GM21825 (cell line): ENCODE measurements at regions not wholly inside any gene's neighbourhood (a gene's known extent, or its start where the extent isn't known, plus 50 kb on each side); places are given as distances from the start of the nearest gene placed in this dataset.

Source experiments
- ATAC-seq: cut with Tn5 transposase; IDR thresholded peaks from one replicate; pipeline ENCODE4 v1.9.1; 2021; ENCODE audit warnings: mild to moderate bottlenecking, moderate library complexity; ENCODE audit not compliant: unreplicated experiment

DNA sequence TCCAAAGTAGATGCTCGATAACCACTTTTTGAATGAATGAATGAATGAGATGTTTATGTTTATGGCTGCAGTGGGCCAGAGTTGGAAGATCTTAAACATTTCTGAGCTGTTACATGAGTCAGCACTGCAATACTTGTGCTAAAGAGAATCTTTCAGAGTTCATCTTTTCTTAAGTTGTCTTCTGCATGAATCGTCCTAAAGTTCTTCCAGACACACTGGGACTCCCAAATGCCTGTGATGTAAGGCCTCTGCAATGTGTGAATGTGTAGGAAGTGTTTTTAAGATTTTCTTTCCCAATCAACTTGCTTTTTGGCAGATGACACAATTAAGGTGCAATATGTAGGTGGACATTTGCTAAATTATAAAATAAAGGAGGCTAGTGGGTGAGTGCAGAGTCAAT is 50.3 kb upstream of the TRIM9 start:
- no peak for ATAC-seq

DNA sequence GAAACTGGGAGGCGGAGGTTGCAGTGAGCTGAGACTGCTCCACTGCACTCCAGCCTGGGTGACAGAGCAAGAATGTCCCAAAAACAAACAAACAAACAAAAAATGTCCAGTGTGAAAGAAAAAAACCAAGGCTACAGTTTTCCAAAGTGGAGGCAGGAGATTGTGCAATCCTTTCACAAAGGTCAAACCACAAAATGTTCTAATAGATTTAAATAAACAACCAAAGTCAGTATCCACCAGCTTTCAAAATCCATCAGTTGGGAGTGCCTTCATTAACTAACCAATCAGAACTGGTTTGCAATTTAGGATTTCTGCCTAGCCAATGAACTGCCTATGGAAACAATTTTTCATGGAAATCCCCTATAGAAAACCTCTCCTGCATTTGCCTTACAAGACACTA is 52.3 kb upstream of the TRIM9 start:
- no peak for ATAC-seq

DNA sequence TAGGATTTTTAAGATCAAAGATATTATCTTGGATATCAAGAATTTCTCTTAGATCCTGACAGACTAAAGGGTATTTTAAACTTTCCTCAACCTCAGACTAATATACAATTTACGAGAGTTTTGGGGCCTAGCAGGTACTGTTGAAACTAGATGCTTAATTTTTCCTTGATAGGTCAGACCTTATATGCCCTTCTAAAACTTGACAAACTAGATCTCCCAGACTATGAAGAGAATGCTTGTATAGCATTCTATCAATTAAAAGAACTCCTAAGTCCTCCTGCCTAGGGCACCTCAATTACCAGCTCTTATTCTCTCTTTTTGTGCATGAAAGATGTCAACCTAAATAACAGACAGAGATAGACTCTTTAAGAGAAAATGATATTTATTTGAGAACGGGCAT is 60.4 kb upstream of the TRIM9 start:
- no peak for ATAC-seq

DNA sequence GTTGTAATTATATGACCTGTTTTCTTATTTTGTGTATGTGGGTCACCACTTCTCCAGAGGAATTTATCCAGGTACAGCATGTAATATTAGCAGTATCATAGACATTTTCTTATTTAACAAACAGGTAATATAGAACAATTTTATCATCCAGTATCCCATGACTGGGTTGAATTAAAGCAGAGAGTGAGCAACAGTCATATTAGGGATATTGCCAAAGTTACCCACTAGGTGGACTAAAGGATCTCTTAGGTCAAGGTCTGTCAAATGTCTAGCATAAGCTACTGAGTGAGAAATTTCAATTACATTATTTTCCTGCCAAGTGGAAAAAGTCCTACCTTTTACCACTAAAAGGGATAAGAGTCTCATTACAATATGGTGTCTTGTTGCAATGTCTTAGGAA is 62.1 kb upstream of the TRIM9 start:
- peak; percentile 55 for ATAC-seq

DNA sequence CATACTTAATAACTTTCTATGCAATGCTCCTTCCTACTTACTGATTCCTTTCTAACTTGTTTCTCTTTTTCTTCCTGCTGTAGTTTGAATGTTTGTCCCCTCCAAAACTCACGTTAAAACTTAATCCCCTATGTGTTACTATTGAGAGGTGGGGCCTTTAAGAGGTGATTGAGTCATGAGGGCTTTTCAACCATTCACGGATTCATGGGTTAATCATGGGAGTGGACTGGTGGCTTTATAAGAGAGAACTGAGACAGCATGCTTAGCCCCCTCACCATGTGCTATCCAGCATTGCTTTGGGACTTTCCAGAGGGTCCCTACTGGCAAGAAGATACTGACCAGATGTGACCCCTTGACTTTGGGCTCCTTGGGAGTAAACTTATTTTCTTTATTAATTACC is 66.0 kb upstream of the TRIM9 start:
- no peak for ATAC-seq

DNA sequence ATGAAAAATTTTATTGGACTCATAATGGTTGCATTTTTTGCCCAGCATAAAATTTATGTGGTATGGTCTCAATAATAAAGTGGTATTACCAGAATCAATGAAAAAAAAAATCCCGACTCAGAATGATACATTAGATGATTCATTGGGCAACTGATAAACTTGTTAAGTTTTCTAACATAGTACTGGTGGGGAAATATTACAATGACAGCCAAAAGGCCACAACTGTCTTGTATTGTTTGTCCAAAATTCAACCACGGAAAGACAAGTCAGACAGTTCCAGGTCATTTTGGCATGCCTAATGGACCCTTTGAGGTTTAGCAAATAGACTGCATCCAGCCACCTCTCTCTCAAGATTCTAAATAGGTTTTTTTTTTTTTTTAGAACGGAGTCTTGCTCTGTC is 70.5 kb upstream of the TRIM9 start:
- ATAC-seq: no peak

DNA sequence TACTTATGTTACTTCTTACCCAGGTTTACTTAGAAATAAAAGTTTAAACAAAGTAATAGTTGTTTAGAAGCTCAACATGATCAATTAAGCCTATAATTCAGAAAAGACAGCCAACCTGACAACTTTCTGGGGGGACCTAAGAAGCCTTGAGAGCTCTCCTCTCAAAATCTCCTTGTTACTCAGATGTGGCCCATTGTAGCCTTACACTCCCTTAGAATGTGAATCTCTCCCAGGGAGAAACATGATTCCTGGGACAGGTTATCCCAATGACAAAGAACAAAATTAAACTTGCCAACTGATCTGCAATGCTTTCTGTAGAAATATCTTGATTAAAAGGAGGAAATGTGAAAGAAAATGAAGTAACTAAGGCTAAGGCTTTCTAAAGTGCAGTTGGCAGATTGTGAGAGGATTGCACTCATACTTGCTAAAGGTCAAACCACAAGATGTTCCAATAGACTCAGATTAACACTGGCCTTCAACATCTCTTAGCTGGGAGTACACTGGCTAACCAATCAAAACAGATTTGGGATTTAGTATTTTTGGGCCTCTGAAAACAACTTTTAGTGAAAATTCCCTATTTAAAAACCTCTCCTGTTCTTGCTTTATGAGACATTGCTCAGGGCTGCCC is 72.3 kb upstream of the TMX1 start:
- no peak for ATAC-seq

DNA sequence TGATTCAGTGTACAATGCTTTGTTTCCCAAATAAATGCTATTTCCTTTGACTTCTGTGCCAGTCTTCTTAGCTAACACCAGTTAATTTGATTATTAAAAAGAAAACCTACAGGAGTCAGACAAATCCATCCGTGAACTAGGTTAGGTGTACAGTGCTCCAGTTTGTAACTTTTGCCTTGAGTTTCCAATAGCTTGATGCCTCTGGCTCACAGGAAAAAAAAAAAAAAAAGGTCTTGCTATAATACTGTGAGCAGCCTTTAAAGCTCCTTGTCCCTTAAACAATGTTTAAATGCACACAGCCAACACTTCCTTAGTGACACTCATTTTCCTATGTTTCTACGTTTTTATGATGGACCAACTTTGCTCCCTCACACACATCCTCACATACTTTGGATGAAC is 71.8 kb upstream of the TMX1 start:
- ATAC-seq: no peak

DNA sequence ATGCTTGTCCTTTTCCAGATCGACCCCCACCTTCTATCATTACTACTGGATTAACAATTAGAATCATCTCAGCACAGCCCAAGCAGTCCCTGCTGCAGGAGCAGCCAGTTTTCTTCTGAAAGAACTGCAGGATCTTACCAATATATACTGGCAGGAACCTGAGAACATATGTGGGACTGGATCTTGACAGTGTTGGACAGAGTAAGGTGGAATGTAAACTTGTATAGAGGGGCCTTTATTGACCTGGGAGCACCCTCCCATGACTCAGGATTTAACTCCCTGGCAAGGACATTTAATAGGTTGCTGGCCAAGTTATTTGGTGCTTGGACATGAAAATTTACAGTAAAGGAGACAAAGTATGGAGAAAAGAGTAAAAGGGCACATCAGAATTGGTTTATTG is 66.2 kb upstream of the TMX1 start:
- ATAC-seq: no peak

DNA sequence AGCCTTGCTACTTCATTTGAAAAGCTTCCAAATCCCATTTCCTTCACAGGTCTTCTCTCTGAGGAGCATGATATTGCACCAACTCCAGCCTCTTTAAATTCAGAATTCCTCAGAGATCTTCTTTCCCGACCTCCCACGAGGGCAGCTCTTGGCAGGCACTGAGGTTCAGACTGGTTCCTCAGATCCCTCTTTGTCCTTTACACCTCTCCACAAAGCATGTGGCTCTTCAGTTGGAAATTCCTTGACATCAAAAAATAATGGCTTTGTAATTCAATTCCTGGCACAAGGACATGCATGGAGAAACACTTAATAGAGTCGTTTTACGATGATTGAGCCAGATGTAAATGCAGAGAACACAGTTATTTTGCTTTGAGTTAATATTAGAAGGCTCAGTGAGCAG is 63.2 kb upstream of the TMX1 start:
- no peak for ATAC-seq

DNA sequence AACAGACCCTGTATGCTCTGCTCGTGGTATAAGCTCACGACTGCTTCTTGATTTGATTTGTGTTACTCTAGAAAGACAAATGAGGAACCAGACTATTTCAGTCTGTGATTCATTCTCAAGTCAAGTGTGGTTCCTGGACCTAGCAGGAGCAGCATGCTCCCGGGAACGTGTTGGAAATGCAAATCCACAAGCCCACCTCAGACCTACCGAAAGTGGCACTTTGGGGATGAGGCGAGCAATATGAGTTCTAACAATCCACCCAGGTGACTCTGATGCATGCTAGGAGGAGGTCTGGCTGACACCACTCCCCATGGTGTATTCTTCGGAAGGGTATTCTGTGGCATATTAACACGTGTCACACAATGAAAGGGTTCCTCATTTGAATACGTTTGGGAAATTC is 59.5 kb upstream of the TMX1 start:
- ATAC-seq: peak; percentile 75

DNA sequence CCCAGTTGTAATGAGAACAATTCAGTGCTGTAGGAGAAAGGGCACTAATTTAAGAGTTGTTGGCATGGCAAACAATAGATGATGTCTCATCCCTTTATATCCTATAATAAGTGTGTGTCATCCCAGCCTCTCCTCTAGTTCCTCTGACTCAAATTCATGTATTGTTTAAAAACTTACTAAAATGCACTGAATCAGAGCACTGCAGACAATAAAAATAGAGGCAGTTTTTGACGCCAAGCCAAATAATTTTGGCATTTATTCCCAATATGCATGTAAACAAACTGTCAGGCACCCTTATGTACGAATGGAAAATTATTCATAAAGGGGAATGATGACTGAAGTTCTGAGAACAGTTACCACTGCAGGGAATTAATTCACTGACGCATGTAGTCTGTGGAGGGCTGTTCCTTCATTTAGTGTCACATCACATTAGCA is 57.9 kb upstream of the TMX1 start:
- ATAC-seq: no peak

DNA sequence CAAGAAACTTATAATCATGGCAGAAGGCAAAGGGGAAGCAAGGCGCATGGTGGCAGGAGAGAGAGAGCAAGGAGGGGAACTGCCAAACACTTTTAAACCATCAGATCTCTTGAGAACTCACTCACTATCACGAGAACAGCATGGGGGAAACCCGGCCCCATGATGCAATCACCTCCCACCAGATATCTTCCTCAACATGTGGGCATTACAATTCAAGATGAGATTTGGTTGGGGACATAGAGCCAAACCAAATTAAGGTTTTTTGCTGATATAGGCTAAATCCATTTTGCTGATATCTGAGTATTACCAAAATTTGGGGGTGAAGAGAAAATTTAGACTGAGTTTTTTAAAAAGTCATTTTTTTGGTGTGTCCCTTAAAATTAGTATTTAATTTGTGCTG is 54.9 kb upstream of the TMX1 start:
- no peak for ATAC-seq

DNA sequence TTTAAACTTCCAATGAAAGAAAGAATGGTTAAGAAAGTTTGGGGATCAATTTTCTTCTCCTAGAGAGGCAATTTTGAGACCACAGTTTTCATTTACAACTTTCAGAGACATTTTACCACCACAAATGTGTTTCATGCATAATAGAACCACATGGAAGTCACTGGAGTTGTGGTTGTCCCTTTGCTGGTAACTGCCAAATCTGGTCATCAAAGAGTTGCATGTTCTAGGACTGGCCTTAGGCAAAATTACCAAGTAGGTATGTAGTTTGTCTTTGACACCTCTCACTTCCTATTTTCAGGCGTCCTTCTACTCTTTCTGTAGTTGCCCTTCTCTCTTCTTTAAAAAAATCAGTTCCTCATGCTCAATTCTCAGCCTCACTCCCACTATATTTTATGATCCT is 54.3 kb upstream of the TMX1 start:
- peak; percentile 60 for ATAC-seq

DNA sequence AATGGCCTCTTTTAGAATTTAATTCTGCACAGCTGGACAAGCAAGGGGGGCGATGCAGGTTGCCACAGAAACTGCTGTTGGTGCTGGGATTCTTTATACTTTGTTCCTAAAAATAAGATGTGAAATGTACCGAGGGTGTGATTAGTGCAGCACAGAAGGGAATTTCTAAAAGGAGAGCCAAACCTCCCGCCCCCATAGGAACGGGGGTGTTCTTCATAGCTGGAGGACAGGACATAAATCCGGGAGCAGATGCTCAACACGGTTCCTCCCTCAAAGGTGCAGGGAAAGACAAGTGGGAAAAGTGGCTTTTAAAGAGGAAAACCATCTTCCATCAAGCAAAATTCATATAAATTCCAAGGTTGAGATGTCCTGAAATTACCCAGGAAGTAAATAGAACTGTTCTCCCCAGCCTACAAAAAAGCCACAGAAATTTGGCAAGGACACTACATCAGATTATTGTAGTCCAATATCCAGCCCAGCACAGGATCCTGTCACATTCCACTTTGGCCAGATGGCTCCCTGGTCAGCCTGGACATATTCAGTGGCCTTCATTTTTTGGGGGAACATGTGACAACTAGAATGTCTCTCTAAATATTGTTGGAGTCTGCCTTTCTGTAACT is 51.4 kb upstream of the TMX1 start:
- ATAC-seq: no peak

DNA sequence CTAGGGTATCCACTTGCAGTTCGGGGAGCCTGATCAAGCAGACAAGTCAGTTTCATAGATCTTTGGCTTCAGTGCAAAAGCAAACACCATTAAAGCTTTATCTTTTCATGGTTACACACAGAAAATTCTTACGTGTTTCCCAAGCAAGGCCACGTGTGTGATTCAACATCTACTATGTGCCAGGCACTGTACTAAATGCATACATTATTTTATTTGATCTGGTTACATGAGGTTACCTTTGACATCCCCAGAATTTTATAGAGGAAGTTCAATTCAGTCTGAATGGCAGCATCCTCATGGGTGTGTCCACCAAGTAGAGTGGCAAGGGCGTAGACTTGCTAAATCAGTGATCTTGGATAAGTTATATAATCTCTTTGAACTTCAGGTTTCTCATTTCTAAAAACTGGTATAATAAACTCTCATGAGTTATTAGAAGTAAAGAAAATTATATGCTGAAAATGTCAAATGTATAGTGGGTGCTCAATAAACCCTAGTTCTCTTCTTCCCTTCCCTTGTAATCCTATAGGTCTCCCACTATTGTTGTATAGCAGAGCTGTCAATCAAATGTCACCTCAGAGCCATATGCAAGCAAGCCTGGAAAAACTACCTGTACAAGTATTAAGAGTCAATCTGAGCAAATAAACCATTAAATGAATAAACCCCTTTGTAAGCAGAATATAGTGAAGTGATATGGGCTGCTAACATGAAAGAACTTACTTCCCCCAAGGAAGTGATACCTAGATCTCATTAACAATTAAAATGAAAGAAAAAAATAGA is 50.3 kb upstream of the TMX1 start:
- ATAC-seq: no peak
